Inferior parietal cortex (tissue), 1 donor: ENCODE measurements at regions not wholly inside any gene's neighbourhood (a gene's known extent, or its start where the extent isn't known, plus 50 kb on each side); places are given as distances from the start of the nearest gene placed in this dataset.

Source experiments
- DNase-seq: peaks from one replicate; pipeline ENCODE4 v3.0.0-alpha.2; 2016; ENCODE audit errors: extremely low spot score

DNA sequence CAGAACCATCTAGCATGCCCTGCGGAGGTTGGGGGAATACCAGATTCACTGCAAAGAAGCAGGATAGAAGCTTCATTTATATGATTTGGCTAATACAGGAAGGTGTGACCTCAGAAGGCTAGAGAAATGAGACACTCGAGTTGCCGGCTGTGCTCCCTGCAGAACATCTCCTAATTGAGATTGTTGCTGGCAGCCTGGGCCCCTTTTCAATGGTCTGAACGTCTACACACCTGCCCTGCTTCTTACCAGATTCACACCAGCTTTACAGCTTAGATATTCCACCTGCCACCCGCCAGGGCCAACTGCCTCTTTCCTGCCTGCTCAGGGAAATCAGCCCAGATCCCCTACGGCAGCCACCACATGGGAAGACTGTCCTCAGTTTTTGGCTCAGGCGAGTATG, 475.3 kb upstream of the AUTS2 start:
- DNase-seq: no peak

DNA sequence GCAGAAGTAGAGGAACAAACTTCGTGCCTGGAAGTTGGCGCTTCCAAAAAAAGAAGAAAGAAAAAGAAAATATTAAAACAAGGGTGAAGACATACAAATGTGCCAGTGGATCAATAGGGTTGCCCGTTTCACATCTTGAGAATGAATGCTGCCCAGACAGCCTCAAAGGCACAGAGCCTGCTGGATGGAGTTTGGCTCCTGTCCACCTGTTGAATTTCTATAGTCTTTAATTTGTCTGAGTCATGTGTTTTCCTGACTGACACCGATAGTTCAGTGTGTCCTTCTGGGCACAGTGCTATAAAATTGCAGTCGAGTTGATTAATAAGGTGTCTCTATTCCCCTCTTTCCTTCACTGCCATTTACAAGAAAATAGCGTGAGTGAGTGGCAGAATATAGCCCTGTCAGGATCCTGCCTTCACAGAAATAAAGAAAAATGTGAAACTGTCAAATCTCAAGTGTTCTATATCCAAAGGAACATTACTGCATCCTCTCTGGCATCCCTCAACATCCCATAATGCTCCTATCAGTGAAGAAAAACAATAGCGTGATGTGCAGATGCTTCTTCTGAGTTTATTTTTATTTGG, 471.3 kb upstream of the AUTS2 start:
- DNase-seq: no peak

DNA sequence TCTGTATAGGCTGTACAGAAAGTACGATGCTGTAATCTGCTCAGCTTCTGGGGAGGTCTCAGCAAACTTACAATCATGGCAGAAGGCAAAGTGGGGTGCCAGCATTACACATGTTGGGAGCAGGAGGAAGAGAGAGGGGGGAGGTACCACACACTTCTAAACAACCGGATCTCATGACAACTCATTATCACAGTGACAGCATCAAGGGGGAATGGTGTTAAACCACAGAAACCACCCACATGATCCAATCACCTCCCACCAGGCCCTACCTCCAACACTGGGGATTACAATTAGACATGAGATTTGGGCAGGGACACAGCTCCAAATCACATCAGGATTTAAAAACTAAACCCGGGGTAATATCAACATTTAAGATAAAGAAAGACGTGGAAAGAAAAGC, 468.8 kb upstream of the AUTS2 start:
- no peak for DNase-seq

DNA sequence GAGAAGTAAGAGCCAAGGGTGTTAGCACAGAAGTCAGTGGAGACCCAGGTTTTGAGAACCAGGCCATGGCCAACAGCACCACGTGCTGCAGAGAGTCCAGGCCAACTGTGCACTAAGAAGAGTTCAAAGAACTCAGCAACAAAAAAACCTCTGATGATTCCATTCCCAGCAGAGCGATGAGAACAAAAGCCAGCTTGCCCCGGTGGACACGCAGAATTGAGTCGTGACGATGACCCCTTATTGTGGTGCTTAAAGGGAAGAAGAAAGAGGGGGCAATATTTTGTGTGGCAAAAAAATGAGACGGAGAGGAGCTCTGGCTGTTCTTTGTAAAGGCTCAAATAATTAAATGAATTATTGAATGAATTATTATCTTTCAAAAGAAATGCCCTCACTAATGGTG, 468.3 kb upstream of the AUTS2 start:
- DNase-seq: no peak

DNA sequence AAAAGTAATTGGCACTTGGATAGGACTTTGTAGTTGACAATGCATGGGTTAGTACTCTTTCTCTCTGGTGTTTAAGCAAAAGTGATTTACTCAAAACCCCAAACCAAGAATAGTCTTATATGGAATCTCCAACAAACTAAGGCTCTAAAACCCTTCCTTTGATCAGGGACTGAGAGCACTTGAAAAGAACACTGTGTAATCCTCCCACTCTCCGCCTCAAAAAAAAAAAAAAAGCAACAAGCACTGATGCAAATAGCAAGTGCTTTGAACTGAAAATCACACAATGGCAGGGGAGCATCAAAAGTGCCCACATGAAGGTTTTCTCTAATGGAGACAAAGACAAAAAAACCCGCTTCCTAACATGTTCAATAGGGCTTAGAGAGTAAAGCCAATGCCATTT, 467.9 kb upstream of the AUTS2 start:
- DNase-seq: no peak

DNA sequence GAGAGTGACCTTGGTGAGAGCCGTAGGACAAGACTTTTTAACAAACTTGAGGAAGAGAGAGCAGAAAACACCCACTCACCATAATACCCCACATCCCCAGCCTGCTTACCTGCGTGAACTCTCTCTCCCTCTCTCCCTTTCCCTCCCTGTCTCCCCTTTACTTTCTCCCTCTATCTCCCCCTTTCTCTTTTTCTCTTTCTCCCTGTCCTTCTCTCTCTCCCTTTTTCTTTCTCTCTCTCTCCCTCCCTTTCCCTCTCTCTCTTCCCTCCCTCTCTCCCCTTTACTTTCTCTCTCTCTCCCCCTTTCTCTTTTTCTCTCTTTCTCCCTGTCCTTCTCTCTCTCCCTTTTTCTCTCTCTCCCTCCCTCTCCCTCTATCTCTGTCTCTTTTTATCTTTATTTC, 464.0 kb upstream of the AUTS2 start:
- no peak for DNase-seq

DNA sequence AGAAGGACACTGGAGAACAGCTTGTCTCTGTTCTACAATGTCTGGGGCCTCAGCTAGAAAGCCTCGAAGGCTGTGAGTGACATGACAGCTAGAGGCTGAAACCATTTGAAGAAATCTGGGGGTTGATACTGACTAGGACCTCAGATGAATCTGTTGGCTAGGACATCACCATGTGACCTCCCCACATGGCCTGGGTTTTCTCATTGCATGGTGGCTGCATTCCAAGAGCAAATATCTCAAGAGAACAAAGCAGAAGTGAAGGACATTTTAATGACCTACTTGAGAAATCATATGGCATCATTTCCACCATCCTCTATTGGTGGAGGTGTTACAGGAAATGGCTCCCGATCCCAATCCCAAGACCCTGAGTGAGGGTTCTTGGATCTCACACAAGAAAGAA, 450.6 kb upstream of the AUTS2 start:
- DNase-seq: no peak

DNA sequence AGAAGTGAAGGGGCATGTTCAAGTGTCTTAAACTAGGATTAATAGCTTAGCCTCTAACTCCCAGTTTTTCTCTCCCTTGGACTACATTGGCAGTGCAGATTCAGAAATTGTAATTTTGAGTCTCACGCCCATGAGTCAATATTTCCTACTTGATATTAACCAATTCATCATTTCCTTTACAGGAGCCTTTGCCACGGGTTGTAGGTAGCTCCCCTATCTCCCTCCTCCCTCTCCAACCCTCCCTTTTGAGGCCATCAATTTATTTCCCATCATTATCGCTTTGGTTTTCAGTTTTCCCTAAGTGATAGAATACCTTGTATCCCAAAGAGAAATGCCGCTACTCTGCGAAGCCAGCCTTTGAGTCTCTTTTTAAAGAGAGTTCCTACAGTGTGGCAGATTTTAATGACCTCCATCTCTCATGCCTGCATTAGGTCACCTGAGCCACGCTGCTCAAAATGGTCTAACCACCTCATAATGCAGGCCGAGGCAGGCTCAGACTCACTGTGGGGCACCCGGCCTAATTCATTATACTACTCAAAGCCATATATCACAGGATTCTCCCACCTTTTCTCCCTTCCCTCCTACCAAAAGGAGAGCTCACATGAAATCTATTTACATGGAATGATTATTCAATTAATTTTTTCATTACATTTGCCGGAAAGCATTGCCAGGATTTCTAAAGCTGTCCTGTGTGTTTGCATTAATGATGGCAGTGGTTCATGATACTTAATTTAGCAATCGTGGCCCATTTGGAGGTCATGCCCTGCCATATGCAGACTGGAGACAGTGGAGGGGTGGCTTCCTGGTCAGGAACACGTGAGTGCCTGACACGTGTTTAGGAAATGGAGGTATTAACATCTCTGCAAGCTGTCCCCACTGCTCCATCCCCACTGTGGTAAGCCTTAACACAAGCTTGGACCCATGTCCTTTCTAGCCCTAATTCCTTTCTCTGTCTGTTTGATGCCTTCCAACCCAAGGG, 448.2 kb upstream of the AUTS2 start:
- no peak for DNase-seq

DNA sequence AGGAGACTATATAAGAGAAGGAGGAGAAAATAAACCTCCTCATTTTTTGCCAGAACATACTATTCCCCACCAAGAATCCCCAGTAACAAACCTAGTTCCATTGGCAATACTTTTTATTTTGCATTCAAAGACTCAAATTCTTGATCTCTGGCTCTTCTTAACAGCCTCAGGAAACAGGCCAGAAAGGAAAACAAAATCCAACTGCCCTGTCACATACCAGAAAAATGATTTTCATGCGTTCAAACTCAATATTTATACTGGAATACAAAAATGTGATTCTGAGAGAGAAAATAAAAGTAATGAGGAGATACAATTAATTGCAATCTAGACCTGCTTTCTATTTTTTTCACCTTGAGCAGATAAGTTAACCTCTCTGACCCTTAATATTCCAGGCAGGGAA, 435.9 kb upstream of the AUTS2 start:
- no peak for DNase-seq

DNA sequence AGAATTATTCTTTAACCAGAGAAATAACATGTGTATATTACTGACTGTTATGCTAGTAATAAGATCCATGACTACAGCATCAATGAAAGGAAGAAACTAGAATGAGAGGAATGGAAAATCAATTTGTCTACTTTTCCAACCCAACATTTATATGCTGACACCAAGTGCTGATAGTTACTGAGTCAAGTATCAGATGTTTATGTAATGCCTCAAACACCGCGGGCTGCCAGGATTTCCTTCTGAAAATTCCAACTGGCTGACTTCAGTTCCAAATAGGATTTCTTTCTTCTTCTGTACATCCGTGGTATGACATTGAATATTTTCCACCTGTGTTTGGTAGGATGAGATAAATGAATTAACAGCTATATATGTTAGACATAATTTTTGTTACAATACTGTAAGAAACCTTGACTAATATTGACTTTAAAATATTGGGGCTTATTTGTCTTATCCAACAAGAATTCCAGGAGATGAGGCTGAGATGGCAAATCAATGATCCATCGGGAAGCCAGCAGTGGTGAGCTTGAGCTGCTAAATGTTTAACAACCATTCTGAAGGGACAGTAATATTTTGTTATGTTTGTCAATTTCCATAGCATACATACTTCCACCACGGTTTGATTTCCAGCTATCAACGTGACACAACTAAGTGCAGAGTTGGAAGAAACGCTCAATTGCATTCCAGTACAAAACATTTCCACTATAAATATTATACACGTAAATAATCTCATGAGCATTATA, 435.2 kb upstream of the AUTS2 start:
- DNase-seq: no peak

DNA sequence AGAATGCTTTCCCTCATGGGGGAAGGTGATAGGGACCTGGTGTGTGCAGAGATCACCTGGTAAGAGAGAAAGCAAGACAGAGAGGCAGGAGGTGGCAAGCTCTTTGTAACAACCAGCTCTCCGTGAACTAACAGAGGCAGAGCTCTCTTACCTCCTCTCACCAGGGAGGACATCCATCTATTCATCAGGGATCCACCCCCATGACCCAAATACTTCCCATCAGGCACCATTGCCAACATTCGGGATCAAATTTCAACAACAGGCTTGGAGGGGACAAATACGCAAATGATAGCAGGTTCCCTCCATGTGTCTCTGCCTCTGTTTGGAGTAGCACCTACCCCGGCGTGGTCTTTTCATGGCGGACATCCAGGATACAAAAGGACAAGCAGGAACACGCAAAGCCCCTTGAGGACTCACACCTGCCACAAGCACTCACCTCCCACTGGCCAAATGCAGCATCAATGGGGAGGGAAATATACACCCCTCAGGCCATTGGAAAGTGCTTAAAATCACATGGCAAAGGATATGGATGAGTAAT, 431.2 kb upstream of the AUTS2 start:
- DNase-seq: no peak

DNA sequence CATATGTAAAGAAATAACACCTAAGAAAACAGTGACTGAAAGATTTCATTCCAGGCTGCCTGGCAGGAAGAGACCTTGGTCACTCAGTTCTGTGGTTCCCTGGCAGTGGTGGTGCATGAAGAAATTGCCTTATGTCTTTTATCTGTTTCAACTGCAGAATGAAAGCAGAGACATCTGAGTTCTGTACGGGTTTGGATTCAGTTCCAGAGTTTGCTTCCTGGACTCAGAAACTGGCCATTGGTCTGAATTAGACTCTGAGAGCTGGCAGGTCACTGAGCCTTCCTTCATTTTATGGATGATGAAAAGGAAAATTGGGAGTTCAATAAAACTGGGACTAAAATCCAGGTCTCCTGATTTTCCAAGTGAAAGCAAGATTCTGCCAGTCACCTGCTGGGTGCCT, 428.9 kb upstream of the AUTS2 start:
- DNase-seq: no peak

DNA sequence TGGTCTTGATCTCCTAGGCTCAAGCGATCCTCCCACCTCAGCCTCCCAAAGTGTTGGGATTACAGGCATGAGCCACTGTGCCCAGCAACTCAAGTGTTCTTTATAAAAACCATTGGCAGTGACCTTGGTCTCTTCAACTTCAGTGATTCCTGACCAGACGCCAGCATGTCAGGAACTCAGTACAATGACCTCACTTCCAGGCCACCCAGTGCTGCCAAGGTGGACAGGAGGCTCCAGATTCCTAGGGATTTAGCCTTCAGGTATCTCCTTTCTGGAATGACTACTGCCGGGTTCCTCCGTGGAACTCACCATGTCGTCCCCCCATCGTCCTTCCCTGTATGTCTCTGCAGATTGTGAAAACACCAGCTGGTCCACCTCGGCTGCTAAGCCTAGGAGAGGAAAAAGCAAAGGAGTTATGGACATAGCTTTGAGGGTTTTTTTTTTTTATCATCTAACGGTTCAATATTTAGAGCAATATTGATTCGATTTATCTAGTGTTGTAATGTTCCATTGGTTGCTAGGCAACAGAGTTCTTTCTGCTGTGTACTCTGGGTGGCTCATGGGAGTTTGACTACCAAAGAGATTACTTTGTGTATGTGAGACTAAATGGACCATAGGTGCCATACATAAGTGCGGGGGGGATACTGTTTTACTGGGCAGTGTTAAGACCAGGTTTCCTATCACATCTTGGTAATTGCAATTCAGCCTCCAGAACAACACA, 425.8 kb upstream of the AUTS2 start:
- DNase-seq: no peak

DNA sequence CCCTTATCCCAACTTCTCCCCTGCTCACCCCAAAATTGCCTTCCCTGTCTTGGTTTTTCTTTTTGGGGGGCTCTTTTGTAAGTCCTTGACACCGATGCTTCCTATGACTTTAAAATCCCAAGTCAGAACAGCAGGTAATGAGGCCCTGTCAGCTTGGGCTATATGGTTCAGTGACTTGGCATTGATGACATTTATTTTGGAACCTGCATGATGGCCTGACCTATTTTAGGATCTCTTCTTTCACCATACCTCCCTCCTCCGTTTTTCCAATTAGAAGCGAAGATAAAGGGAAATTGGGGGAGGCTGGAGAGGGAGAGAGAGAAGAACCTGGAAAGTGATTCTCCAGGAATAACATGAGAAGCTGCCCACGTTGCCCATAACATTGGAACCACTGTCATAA, 424.9 kb upstream of the AUTS2 start:
- no peak for DNase-seq

DNA sequence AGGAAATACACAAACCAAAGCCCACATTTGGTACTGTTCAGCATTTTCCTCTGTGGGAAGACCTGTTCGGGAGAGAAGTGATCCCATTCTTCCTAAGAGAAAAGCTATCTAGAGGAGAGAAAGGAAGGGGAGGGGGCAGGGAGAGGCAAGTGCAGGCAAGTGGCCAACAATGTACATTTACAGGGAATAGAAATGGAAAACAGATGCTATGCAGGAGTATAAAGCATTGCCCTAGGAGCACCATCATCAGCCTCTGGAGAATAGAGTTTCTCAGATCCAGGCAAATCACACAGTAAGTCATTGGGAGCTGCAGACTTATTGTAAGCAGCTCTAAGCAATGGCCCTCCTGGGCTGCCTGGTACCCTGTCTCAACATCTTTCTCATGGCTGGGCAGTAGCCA, 424.4 kb upstream of the AUTS2 start:
- no peak for DNase-seq

DNA sequence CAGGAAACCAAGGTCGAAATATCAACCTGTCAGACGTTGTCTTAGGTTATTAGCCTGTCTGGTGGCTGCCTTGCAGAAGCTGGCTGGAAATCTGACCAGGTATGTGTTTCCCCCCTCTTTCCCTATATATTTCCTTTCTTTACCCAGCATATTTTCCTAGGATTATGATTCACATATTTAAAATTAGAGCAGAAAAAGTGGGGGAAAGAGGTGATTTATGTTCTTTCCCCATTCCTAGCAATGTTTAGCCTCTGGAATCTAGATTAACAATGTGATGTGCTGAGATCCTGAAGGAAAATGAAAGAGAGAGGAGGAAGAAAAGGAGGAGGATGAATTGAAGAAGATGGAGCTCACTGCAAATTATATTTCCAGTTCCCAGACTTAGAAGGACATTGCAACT, 421.4 kb upstream of the AUTS2 start:
- no peak for DNase-seq

DNA sequence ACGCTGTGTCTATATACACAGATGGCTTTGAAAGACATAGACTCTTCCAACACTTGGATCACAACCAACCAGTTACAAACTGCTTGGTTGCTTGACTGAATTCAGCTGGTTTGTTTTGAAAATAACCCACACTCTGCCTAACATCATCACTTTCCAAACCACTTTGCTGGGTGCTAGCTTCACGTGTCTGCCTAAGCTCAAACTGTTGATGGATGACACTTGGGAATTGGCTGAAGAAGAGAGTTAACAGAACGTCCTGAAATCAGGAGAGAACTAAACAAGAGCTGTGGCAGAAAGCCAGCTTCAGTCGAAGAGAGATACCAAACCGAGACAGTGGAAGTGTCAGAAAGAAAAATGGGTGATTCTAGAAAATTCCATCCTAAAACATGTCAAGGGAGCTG, 420.8 kb upstream of the AUTS2 start:
- DNase-seq: no peak

DNA sequence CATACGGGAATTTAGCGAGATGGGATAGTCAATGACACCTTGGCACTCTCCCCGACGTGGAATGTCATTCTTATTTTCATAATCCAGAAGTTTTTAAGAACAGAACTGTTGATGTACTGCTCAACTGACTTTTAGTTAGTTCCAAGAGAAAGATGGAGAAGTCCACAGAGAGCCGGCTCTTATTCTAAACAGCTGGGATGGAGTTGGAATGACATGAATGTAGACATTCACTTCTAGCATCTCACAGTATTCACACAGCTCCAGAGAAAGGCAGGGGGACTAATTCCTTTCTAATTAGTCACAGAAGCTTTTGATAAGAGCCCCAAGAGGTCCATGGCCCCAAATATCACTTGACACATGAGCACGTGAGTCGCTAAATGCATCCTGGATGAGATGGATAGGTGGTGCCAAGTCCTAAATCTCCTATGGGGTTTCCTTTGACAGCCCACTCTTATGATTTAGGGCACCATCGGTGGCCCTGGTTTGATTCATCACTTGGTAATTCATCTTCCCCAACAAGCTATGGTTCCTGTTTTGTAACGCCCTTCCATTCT, 420.3 kb upstream of the AUTS2 start:
- DNase-seq: no peak

DNA sequence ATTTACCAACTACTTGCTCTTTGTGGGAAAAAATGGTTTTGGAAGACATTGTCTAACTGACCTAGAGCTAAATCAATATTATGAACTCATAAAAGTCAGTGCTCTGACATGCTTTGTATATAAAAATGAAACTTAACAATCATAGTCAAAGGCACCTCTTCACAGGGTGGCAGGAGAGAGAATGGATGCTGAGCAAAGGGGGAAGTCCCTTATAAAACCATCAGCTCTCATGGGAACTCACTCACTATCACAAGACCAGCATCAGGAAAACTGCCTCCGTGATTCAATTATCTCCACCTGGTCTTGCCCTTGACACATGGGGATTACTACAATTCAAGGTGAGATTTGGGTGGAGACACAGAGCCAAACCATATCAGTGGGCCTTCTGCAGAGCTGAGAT, 417.6 kb upstream of the AUTS2 start:
- no peak for DNase-seq

DNA sequence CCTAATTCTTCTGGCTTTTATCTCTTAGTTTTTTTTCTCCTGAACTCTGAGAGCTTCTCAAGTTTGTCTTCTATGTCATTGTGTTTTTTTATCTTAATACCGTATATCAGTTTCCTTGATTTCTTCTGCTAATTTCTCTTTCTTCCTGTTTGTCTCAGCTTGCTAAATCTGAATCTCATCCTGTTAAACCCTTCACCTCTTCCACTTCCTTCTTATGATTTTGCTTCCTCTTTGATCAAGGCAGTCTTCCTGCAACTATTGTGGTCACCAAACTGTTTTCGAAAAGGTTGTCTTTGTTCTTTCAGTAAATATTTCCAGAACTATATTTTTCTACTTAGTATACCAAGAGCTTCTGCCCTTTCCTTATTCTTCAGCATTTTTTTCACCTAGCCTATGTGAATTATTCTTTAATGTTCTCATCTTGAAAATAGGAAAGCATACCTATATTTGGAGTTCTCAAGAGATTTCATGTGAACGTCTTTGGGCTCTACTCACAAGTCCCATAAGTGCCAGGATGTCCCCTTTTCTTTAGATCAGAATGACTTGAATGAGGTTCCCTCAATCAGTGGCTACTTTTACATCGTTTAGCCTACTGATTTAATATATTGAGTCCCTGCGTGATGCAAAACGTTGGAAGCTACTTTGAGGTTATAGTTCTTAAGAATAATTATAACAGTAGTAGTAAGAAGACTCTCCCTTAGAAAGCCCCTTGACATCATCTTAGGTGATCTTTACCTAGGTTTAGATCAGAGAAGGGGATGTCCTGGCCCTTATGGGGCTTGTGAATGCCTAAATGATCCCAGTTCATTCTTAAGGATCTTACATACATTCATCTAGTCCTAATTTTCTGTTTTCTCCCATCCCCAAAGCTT, 415.4 kb upstream of the AUTS2 start:
- DNase-seq: no peak

DNA sequence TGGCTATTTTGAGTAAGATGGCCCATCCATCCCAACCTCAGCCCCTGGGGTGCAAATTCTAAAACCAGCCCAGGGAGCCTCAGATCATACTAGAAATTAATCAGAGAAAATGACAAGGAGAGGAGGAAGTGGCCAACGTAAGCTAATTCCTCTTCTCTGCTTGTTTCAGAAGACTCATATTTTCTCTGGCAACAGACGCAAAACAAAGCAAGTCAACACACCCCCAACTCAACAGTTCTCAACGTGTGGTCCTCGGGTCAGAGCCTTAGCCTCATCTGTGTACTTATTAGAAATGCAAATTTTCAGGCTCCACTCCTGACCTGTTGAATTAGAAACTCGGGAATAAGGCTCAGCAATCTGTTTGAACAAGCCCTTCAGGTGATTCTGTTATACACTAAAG, 413.9 kb upstream of the AUTS2 start:
- DNase-seq: no peak
